ENCODE measurements at regions not wholly inside any gene's neighbourhood (a gene's known extent, or its start where the extent isn't known, plus 50 kb on each side); places are given as distances from the start of the nearest gene placed in this dataset.

DNA sequence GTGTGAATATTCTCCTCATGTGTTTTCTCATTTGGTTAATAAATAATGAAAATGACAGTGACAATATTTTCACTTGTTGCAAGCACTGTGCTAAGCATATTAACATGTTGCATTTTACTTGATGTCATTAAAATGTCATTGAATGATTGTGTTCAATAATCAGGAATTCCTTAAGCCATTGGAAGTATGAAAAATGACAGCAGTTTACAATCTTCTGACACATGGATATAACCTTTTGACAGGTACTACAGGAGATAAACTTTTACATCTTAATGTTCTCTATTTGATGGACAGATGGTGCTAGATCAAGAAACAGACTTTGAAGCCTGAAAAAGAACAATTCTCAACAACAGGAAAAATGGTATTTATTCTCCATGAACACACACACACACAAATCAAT is 1138.3 kb downstream of the ROBO2 start:
- no peak overlapping the region for H3K4me3 ChIP-seq (replicated peaks in 1 of 2; ENCODE audit: low read depth in 2 of 2, low read length in 2 of 2)
- DNase-seq (ENCODE audit: low read depth in 2 of 2): no peak
- TF ChIP-seq, protein P1, sequence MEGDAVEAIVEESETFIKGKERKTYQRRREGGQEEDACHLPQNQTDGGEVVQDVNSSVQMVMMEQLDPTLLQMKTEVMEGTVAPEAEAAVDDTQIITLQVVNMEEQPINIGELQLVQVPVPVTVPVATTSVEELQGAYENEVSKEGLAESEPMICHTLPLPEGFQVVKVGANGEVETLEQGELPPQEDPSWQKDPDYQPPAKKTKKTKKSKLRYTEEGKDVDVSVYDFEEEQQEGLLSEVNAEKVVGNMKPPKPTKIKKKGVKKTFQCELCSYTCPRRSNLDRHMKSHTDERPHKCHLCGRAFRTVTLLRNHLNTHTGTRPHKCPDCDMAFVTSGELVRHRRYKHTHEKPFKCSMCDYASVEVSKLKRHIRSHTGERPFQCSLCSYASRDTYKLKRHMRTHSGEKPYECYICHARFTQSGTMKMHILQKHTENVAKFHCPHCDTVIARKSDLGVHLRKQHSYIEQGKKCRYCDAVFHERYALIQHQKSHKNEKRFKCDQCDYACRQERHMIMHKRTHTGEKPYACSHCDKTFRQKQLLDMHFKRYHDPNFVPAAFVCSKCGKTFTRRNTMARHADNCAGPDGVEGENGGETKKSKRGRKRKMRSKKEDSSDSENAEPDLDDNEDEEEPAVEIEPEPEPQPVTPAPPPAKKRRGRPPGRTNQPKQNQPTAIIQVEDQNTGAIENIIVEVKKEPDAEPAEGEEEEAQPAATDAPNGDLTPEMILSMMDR (IDR thresholded peaks at IDR 0.05; ENCODE audit: low read depth, low read length): no peak

DNA sequence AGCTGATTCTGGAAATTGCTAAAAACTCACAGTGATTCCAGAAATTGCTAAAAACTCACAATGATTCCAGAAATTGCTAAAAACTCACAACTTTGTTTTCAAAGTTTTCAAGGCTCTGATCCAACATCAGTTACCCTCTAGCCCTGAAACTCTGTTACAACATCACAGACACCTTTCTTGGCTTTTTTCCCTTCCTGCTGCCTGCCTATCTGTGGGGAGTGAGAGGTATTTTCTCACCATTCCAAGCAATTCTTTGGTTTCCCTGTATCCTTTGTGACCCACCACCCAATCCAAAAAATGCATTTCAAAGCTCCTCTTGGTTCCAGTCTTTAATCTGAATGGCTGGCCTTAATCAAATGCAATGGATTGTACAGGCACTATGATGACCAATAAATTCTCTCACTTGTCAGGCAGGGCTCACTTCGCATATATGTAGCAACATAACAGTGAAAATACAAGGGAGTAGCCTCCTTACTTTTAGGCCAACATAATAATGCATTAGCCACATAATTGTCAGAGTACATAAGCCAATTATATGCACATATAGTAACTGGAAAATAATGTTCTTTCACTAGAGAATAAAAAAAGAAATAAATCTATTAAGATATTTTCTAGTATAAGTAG is 1139.0 kb downstream of the ROBO2 start:
- H3K4me3 ChIP-seq (replicated peaks in 1 of 2; ENCODE audit: low read depth in 2 of 2, low read length in 2 of 2): no peak overlapping the region
- TF ChIP-seq, protein P1 (IDR thresholded peaks at IDR 0.05; ENCODE audit: low read depth, low read length): no peak
- DNase-seq (ENCODE audit: low read depth in 2 of 2): no peak

DNA sequence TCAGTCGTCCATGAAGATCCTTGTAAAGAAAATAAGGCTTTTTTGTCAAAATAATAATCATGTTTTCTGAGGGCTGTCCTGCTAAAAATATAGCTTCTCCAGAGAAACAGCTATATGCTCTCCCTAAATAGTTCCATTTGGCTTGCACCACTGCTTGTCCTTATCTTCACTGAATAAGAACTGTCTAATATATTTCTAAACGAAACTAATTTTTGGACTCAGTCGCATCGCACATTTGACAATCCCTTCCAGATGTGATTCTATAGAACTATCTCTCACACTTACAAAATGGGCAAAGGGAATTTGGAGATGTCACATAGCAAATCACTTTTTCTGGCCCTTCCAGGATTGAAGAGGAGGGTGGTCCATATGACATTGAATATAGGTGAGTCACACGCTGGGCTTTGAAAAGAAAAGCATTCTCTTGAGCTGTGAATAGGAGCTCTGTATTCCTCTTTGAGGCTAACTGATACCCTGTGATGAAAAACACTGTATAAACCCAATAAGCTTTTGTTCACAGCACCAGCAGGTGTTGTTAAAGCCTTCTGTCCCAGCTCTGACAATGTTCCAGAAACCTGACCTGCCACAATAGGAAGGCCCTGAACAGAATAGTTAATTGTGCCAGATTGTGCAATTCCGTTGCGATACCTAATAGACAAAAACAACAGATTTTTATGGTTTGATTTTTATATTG is 1144.2 kb downstream of the ROBO2 start:
- peak in 1 of 2 donors; percentile 0 for DNase-seq (ENCODE audit: low read depth in 2 of 2)
- no peak overlapping the region for H3K4me3 ChIP-seq (replicated peaks in 1 of 2; ENCODE audit: low read depth in 2 of 2, low read length in 2 of 2)
- TF ChIP-seq, protein P1 (IDR thresholded peaks at IDR 0.05; ENCODE audit: low read depth, low read length): no peak

DNA sequence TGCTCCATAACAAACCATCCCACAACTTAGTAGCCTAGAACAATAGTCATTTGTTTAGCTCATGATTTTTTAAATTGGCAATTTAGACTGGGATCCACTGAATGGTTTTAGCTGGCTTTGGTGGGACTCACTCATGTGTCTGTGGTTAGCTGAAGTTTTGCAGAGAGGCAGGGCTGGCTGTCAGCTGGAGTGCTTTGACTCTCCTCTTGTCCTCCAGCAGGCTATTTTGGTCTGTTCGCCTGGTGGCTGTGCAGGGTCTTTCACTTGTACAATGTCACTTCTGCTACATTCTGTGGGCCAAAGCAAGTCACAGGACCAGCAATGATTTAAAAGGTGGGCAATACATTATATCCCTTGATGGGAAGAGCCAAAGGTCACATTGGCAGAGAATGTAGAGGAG is 1146.5 kb downstream of the ROBO2 start:
- TF ChIP-seq, protein P1 (IDR thresholded peaks at IDR 0.05; ENCODE audit: low read depth, low read length): no peak
- DNase-seq (ENCODE audit: low read depth in 2 of 2): peak in 1 of 2 donors; percentile 1
- no peak overlapping the region for H3K4me3 ChIP-seq (replicated peaks in 1 of 2; ENCODE audit: low read depth in 2 of 2, low read length in 2 of 2)

DNA sequence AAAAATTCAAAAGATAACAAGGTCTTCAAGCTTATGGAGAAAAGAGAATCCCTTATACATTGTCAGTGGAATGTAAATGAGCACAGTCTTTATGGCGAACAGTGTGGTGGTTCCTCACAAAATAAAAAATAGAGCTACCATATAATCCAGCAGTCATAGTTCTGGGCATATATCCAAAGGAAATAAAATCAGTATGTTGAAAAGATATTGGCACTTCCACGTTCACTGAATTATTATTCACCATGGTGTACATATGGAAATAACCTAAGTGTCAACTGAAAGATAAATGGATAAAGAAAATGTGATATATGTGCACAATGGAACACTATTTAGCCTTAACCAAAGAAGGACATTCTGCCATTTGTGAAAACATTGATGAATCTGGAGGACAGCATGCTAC is 1161.2 kb downstream of the ROBO2 start:
- TF ChIP-seq, protein P1 (IDR thresholded peaks at IDR 0.05; ENCODE audit: low read depth, low read length): no peak
- no peak overlapping the region for H3K4me3 ChIP-seq (replicated peaks in 1 of 2; ENCODE audit: low read depth in 2 of 2, low read length in 2 of 2)
- DNase-seq (ENCODE audit: low read depth in 2 of 2): peak in 1 of 2 donors; percentile 3

DNA sequence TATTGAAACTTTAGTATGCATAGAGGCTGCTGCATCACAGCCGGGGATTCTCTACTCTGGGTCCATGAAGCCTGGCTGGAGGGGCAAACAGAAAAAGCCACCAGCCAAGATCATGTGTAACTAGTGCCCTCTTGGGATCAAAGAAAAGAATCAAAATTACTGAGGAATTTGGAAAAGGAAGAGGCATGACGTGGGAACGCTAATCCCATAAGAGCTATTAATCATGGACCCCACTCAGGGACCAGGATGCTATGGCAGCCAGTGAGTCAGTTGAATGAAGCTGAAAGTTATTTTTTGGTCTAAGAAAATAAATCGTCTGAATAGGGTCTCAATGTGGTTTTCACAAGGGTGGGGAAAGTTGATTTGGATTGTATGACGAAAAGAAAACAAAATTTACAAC is 1165.1 kb downstream of the ROBO2 start:
- H3K4me3 ChIP-seq (replicated peaks in 1 of 2; ENCODE audit: low read depth in 2 of 2, low read length in 2 of 2): no peak overlapping the region
- DNase-seq (ENCODE audit: low read depth in 2 of 2): peak; percentile 43 to 78
- TF ChIP-seq, protein P1 (IDR thresholded peaks at IDR 0.05; ENCODE audit: low read depth, low read length): no peak

Measured in cardiac fibroblast (primary cell).